ENCODE measurements at regions not wholly inside any gene's neighbourhood (a gene's known extent, or its start where the extent isn't known, plus 50 kb on each side); places are given as distances from the start of the nearest gene placed in this dataset.

GRCh38 chr7:98681511-98681910, 64.4 kb downstream of the NPTX2 start:
- no peak overlapping the region for H2BK20ac ChIP-seq (ENCODE audit: low read depth, low read length, poor library complexity, severe bottlenecking)
- H3K9me3 ChIP-seq (ENCODE audit: control insufficient read depth, low read depth, low read length) = no peaks in the 10 kb centered on the region
- H2BK15ac ChIP-seq (ENCODE audit: low read depth, low read length) = no peak overlapping the region
- no peak overlapping the region for H4K8ac ChIP-seq (replicated peaks; ENCODE audit: insufficient read length, low read depth, low read length)
- no peak overlapping the region for H2AK5ac ChIP-seq (ENCODE audit: insufficient read length, low read length)
- no peak overlapping the region for H3K18ac ChIP-seq (ENCODE audit: insufficient read length, low read depth, low read length)
- Mint-ChIP-seq H3K27ac (no peak overlapping the region), H3K4me1 (no peaks in the 10 kb centered on the region), H3K36me3 (ENCODE audit: insufficient read depth in 1 of 3, low read depth in 3 of 3) (no peaks in the 10 kb centered on the region), H3K27me3 (ENCODE audit: low read depth) (peaks cover 41% of the 10 kb centered on the region), H3K9me3 (peaks cover 0 to 9% of the 10 kb centered on the region in 2 experiments; a peak in 3 of 5 replicates), H3K4me3 (no peak overlapping the region)
- no peak for DNase-seq
- H2AFZ ChIP-seq (ENCODE audit: low read length) = no peak overlapping the region
- no peak overlapping the region for H3K9ac ChIP-seq (ENCODE audit: extremely low read depth, insufficient read length, low read length)
- H3K56ac ChIP-seq (ENCODE audit: insufficient read length, low read depth, low read length) = no peak overlapping the region
- no peak overlapping the region for H3K27ac ChIP-seq (ENCODE audit: insufficient read length, low read depth, low read length)
- no peaks in the 10 kb centered on the region for H3K79me2 ChIP-seq (ENCODE audit: insufficient read depth, low read length)
- no peak overlapping the region for H3T11ph ChIP-seq (ENCODE audit: low read length)
- H3K79me1 ChIP-seq (ENCODE audit: insufficient read depth, low read depth, low read length, poor library complexity, severe bottlenecking) = no peaks in the 10 kb centered on the region
- H2BK5ac ChIP-seq (ENCODE audit: insufficient read length, low read length) = no peak overlapping the region
- no peak overlapping the region for H3K4ac ChIP-seq (ENCODE audit: low read depth, low read length)
- no peak overlapping the region for H3K14ac ChIP-seq (ENCODE audit: insufficient read depth, low read length)
- no peak for TF ChIP-seq CTCF (conservative IDR thresholded peaks at IDR 0.05)
- H3K23ac ChIP-seq (ENCODE audit: insufficient read length, low read depth, low read length) = no peak overlapping the region
- WGBS (ENCODE audit: extremely low coverage, insufficient read length, low lambda C conversion rate) = no CpG with 5 or more reads among the region's 6 CpGs
- no peaks in the 10 kb centered on the region for H4K20me1 ChIP-seq (ENCODE audit: control insufficient read depth, insufficient read depth, insufficient read length)
- H4K91ac ChIP-seq (ENCODE audit: insufficient read length, low read depth, low read length) = no peak overlapping the region
- H3K27me3 ChIP-seq (ENCODE audit: insufficient read depth, low read length) = no peaks in the 10 kb centered on the region
- no peak overlapping the region for H2BK120ac ChIP-seq (ENCODE audit: low read depth, low read length, poor library complexity, severe bottlenecking)
- H3K23me2 ChIP-seq (ENCODE audit: insufficient read length, low read depth, low read length, poor library complexity, severe bottlenecking) = no peaks in the 10 kb centered on the region
- H3K4me1 ChIP-seq (ENCODE audit: insufficient read depth, low read length) = no peaks in the 10 kb centered on the region
- no peak overlapping the region for H3K4me2 ChIP-seq (ENCODE audit: insufficient read depth, insufficient read length, low read length)
- H2BK12ac ChIP-seq (ENCODE audit: insufficient read length, low read depth, low read length) = no peak overlapping the region
- no peak overlapping the region for H4K5ac ChIP-seq (ENCODE audit: insufficient read length, low read depth, low read length)

Measured in H9 (cell line).